IPS DF 4.7 (cell line): ENCODE measurements at regions not wholly inside any gene's neighbourhood (a gene's known extent, or its start where the extent isn't known, plus 50 kb on each side); places are given as distances from the start of the nearest gene placed in this dataset.
"Not testable (repeated sequence)": the region's sequence is repeated elsewhere in the genome, so short reads cannot be mapped to it uniquely, and the experiment has no call there.

Source experiments
- DNase-seq: peaks from one replicate; pipeline ENCODE4 v3.0.0-alpha.2; 2013; ENCODE audit warnings: low spot score; ENCODE audit errors: extremely low read depth

- no peak for DNase-seq
These were observed 386.4 kb upstream of the MMS22L start for GRCh38 chr6:97669191-97670031.

DNA sequence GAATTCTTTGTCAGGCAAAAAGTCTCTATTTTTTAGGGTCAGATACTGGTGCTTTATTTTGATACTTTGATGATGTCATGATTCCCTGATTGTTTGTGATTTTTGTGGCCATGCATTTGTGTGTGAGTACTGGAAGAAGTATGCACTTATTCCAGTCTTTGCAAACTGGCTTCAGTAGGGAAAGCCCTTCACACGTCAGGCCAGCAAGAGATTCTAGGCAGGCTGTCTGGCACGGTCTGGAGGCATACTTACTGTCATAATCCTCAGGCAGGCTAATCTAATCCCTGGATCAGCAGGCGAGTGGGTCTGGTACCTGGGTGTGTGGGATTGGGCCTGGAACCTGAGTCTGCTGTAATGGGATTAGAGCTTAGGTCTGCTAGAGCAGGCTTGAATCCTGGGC lies 391.8 kb upstream of the MMS22L start:
- no peak for DNase-seq

DNA sequence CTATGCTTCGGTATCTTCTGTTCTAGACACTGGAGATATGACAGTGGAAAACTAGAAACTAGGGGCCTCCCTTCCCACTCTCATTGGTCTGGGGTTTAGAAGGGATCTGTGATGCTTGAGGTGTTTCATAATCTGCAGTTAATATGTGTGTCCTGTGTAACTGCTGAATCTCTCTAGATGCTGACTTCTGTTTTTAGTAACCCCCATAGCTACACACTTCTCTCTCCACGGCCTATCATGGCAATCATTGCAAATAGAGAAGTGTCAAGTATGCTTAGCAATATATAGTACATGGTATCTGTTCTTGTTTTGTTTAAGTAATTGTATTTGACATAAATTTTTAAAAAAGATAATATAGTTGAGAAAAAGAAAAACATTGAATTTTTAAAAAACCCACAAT lies 394.6 kb upstream of the MMS22L start:
- DNase-seq = no peak

GRCh38 chr6:97687916-97688315 lies 404.9 kb upstream of the MMS22L start:
- DNase-seq = no peak

GRCh38 chr6:97689078-97689754 lies 406.2 kb upstream of the MMS22L start:
- no peak for DNase-seq

- DNase-seq = no peak
These were observed 414.4 kb upstream of the MMS22L start for GRCh38 chr6:97697456-97697855.

GRCh38 chr6:97701801-97702200 lies 418.8 kb upstream of the MMS22L start:
- no peak for DNase-seq

DNA sequence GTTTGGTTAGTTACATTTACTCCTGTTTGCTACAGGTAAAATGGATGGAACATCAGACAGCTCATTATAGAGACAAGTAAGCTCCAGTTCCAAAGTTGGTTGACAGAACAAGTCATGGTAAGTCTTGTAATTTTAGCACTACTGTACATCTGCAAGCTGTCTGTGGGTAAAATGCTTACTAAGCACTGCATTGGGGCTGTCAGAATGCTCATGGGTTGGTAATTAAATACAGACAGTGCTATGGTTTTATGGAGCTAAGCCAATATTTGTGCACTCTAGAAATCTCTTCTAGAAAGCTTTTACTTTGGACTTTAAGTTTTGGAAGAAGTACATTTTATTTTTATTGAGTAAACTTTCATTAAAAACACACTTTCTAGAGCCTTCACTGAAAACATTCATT lies 419.2 kb upstream of the MMS22L start:
- DNase-seq = no peak

- no peak for DNase-seq
These were observed 420.6 kb upstream of the MMS22L start for GRCh38 chr6:97703661-97704060.

GRCh38 chr6:97705568-97705967 lies 422.6 kb upstream of the MMS22L start:
- peak; percentile 33 for DNase-seq

DNA sequence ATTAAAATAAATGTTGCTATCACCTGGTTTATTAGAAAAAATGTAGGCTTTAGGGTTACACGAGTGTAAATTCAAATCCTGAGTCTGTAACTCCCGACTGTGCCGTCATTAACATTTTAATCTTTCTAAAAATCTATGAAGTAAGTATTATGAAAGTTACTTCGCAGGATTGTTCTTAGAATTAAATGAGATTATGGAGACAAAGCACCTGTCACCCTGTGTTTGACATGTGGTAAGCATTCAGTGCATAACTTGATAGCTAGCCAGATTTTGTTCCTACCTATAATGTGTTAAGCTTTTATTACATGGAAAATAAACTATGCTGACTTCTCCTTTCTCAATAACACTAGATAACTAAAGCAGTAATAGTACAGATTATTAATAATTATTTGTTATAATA lies 429.7 kb upstream of the MMS22L start:
- DNase-seq = no peak

DNA sequence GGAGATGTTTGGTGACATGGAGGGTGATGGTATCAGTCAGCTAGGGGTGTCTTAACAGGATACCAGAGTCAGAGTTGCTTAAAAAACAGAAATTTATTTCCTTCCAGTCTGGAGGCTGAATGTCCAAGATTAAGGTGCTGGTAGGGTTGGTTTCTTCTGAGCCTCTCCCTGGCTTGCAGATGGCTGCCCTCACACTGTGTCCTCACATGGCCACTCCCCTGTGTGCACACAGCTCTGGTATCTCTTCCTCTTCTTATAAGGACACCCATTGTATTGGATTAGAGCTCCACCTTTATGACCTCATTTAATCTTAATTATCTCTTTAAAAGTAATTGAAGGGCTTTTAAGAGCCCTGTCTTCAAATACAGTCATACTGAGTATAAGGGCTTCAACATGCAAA lies 431.8 kb upstream of the MMS22L start:
- no peak for DNase-seq

- DNase-seq = no peak
These were observed 434.1 kb upstream of the MMS22L start for GRCh38 chr6:97717086-97717485.

DNA sequence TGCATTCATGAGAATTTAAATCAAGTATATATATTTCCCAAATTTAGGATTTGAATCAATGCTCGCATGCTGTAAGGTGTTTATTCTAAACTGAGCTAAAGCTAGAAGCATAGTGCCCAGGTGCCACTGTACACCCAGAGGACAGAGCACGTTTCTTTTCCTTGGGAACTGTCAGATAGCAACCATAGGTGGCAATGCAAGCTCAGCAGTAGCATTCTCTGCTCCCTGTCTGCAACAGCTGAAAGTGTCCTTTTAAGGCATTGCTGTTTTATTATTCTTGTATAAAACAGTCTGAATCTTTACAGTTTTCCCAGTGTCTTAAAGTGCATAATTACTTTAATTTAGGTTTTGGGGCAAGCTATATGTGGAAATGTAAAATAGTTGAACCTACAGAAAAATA lies 443.4 kb upstream of the MMS22L start:
- peak; percentile 7 for DNase-seq

GRCh38 chr6:97732045-97732444 lies 449.0 kb upstream of the MMS22L start:
- DNase-seq = no peak

GRCh38 chr6:97757575-97757974 lies 474.6 kb upstream of the MMS22L start:
- no peak for DNase-seq

- DNase-seq = no peak
These were observed 482.4 kb upstream of the MMS22L start for GRCh38 chr6:97765461-97765860.

DNA sequence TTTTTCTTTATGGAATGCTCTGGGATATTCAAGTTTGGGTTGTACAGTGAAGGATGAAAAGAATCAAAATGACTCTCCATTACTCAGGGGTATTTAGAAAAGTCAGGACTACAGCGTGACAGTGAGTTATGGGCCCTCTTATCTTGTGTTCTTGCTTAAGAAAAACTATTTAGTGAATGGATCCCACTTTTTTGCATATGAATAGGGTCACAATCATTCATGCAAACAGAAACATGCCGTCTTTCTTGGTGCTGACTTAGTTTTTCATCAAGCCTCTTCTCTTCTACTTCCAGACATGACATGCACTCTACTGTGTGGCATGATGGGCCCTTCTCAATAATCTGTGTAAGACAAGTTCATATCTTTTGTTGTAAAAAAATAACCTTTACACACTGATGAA lies 488.4 kb upstream of the MMS22L start:
- DNase-seq = no peak

DNA sequence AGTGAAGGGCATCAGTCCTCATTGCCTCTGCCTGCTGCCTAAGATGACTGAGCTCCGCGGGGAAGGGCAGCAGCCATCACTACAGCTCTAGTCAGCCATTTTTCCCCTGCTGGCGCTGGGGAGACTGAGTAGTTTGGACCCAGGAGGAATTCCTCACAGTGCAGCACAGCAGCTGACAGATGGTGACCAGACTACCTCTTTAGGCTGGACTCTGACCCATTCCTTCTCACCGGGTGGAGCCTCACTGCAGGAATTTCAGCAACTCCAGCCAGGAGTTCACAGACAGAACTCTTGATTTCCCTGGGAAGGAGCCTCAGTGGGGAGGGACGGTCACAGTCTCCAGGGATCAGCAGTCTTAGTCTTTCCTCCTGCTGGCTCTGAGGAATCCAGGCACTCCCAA lies 492.0 kb upstream of the MMS22L start:
- no peak for DNase-seq

GRCh38 chr6:97778290-97779038 lies 495.4 kb upstream of the MMS22L start:
- DNase-seq = peak; percentile 89

DNA sequence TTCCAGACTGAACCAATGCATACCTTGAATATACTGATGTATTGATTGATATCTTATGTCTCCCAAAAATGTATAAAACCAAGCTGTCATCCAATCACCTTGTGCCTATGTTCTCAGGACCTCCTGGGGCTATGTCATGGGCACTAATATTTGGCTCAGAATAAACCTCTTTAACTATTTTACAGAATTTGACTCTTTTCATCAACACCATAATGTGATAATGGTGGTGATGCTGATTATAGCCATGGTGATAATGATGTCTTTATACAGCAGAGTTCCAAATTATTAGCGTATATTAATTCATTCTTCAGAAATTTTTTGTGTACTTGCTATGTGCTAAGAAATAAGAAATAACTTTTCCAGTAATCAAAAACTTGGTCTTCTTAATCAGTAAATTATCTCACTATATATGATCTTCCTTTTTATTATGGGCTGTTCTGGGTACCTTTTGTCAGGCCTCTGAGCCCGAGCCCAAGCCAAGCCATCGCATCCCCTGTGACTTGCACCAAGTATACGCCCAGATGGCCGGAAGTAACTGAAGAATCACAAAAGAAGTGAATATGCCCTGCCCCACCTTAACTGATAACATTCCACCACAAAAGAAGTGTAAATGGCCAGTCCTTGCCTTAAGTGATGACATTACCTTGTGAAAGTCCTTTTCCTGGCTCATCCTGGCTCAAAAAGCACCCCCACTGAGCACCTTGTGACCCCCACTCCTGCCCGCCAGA lies 496.2 kb upstream of the MMS22L start:
- DNase-seq = not testable (repeated sequence)
